ENCODE measurements at regions not wholly inside any gene's neighbourhood (a gene's known extent, or its start where the extent isn't known, plus 50 kb on each side); places are given as distances from the start of the nearest gene placed in this dataset.

GRCh38 chr3:38970851-38971638 is 80.7 kb downstream of the SCN11A start:
- no peak overlapping the region for H3K4me3 ChIP-seq (ENCODE audit: low read depth, low read length)
- TF ChIP-seq POLR2A (IDR thresholded peaks at IDR 0.05; ENCODE audit: extremely low read depth, insufficient read length) (no peak), MAX (IDR thresholded peaks at IDR 0.05; ENCODE audit: low read depth, low read length) (no peak), CTCF (IDR thresholded peaks at IDR 0.05; ENCODE audit: low read depth, low read length) (no peak), MYC (IDR thresholded peaks at IDR 0.05; ENCODE audit: low read depth, low read length) (no peak)
- DNase-seq (ENCODE audit: low read depth): no peak

- no peak for DNase-seq (ENCODE audit: low read depth)
- H3K4me3 ChIP-seq (ENCODE audit: low read depth, low read length): no peak overlapping the region
- no peak for TF ChIP-seq CTCF (IDR thresholded peaks at IDR 0.05; ENCODE audit: low read depth, low read length)
- no peak for TF ChIP-seq MAX (IDR thresholded peaks at IDR 0.05; ENCODE audit: low read depth, low read length)
- no peak for TF ChIP-seq MYC (IDR thresholded peaks at IDR 0.05; ENCODE audit: low read depth, low read length)
Measured at GRCh38 chr3:38969317-38970235, 82.2 kb downstream of the SCN11A start.

- no peak for DNase-seq (ENCODE audit: low read depth)
- TF ChIP-seq POLR2A (IDR thresholded peaks at IDR 0.05; ENCODE audit: extremely low read depth, insufficient read length): no peak
- TF ChIP-seq MAX (IDR thresholded peaks at IDR 0.05; ENCODE audit: low read depth, low read length): no peak
- no peak overlapping the region for H3K4me3 ChIP-seq (ENCODE audit: low read depth, low read length)
Measured at GRCh38 chr3:38968891-38969290, 82.9 kb downstream of the SCN11A start.

- no peak overlapping the region for H3K4me3 ChIP-seq (ENCODE audit: low read depth, low read length)
- DNase-seq (ENCODE audit: low read depth): no peak
- TF ChIP-seq POLR2A (IDR thresholded peaks at IDR 0.05; ENCODE audit: extremely low read depth, insufficient read length): no peak
- no peak for TF ChIP-seq MAX (IDR thresholded peaks at IDR 0.05; ENCODE audit: low read depth, low read length)
- TF ChIP-seq CTCF (IDR thresholded peaks at IDR 0.05; ENCODE audit: low read depth, low read length): no peak
- TF ChIP-seq MYC (IDR thresholded peaks at IDR 0.05; ENCODE audit: low read depth, low read length): no peak
Measured at GRCh38 chr3:38968403-38968802, 83.3 kb downstream of the SCN11A start.

- no peak for DNase-seq (ENCODE audit: low read depth)
- TF ChIP-seq CTCF (IDR thresholded peaks at IDR 0.05; ENCODE audit: low read depth, low read length): no peak
- no peak for TF ChIP-seq MYC (IDR thresholded peaks at IDR 0.05; ENCODE audit: low read depth, low read length)
- no peak for TF ChIP-seq POLR2A (IDR thresholded peaks at IDR 0.05; ENCODE audit: extremely low read depth, insufficient read length)
- TF ChIP-seq MAX (IDR thresholded peaks at IDR 0.05; ENCODE audit: low read depth, low read length): no peak
- no peak overlapping the region for H3K4me3 ChIP-seq (ENCODE audit: low read depth, low read length)
Measured at GRCh38 chr3:38967693-38967989, 84.1 kb downstream of the SCN11A start.
